ENCODE measurements at regions not wholly inside any gene's neighbourhood (a gene's known extent, or its start where the extent isn't known, plus 50 kb on each side); places are given as distances from the start of the nearest gene placed in this dataset.
"Not testable (repeated sequence)": the region's sequence is repeated elsewhere in the genome, so short reads cannot be mapped to it uniquely, and the experiment has no call there.

DNA sequence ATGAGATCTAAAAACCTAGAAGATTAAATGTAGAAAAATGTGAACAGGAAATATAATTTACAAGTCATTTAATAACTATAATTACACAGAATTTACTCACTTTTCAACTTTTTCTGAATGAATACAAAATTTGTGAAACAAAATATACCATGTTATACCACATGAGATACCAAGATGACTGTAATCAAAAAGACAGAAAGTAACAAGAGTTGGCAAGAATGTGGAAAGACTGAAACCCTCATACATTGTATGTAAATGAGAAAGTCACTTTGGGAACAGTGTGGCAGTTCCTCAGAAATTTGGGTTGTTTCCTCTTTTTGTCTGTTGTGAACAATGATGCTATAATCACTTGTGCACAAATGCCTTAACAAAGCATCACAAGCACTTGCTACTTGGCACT is 145.4 kb upstream of the ZNF804A start:
- DNase-seq (ENCODE audit: low read depth), result no peak
- TF ChIP-seq, protein P1, sequence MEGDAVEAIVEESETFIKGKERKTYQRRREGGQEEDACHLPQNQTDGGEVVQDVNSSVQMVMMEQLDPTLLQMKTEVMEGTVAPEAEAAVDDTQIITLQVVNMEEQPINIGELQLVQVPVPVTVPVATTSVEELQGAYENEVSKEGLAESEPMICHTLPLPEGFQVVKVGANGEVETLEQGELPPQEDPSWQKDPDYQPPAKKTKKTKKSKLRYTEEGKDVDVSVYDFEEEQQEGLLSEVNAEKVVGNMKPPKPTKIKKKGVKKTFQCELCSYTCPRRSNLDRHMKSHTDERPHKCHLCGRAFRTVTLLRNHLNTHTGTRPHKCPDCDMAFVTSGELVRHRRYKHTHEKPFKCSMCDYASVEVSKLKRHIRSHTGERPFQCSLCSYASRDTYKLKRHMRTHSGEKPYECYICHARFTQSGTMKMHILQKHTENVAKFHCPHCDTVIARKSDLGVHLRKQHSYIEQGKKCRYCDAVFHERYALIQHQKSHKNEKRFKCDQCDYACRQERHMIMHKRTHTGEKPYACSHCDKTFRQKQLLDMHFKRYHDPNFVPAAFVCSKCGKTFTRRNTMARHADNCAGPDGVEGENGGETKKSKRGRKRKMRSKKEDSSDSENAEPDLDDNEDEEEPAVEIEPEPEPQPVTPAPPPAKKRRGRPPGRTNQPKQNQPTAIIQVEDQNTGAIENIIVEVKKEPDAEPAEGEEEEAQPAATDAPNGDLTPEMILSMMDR (conservative IDR thresholded peaks at IDR 0.05; ENCODE audit: low read depth, low read length), result no peak
- H3K4me3 ChIP-seq (ENCODE audit: low read depth, low read length), result no peak overlapping the region

DNA sequence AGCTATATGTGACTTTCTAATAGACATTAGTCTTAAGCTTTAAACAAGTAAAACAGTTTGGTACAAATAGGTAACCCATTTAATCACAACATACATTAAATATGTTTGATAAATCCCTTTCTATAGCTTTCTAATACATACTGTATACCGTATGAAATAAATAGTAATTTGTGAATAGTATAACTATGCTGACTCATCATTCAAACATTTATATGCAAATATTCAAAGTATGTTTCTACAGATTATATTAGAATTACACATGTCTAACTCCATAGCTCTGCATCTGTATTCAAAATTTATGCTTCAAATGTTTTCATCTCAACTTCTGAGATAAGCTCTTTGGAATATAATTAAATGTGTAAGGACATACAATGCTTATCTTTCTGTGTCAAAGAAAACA is 142.7 kb upstream of the ZNF804A start:
- TF ChIP-seq, protein P1 (conservative IDR thresholded peaks at IDR 0.05; ENCODE audit: low read depth, low read length), result no peak
- no peak for DNase-seq (ENCODE audit: low read depth)

DNA sequence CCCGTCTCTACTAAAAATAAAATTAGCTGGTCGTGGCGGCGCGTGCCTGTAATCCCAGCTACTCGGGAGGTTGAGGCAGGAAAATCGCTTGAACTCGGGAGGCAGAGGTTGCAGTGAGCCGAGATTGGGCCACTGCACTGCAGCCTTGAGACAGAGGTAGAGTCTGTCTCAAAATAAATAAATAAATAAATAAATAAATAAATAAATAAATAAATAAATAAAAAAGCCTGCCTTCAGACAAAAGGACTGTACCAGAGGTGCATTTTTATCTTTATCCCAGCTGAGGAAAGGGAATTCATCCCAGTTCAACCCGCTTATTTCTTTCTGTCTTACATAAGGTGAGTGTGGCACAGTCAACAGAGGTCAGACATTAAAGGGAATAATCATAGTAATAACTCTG is 141.6 kb upstream of the ZNF804A start:
- H3K4me3 ChIP-seq (ENCODE audit: low read depth, low read length); DNase-seq (ENCODE audit: low read depth): not testable (repeated sequence)

More for the DNA sequence above, 142.7 kb upstream of the ZNF804A start:
- no peak overlapping the region for H3K4me3 ChIP-seq (ENCODE audit: low read depth, low read length)

DNA sequence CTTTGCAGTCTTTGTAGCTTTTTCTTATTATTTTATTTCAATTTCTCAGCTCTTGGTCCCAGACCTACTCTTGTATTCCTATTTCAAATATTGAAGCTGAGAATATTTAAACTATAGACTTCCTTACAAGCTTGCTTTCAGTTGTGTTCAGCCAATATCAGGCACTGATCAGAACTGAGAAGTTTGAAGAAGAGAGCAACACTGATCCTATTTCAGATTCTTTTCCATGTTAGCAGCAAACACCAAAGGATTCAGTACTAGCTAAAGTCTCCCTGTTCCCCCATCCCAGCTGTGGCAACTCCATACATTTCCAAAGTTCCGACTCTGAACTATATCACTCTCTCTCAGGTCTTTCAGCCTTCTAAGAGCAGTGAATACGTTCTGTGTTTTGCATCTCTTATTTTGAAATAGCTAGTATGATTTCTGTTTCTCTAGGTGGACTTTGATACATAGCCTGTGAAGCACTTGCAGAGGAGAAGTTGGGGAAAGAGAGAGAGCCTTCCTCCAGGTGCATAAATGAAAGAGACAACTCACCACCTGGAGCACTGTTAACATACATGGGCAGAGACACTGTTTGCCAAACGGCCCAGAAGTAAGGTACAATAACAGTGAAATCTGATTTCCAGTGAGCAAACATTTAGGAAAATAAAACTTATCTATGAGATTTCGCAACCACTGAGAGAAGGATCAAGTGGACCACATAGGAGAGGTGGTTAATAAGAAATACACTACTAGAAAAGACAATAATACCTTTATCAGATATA is 135.0 kb upstream of the ZNF804A start:
- peak; percentile 4 for DNase-seq (ENCODE audit: low read depth)

DNA sequence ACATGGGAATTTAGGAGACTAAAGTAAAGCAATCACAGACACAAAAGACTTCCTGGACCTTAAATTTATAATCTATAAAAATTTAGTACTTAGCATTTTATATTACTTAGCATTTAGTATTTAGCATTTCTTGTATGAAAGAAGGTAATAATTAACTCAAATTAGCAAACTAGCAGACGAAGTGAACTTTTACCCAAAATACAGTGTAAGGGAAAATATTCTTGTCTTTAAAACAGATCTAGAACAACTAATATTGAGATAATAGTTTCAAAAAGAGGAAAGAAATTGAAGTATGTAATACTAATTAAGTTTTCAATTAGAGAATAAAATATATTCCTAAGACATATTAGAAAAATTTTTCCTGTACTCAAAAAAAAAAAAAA is 134.5 kb upstream of the ZNF804A start:
- TF ChIP-seq, protein P1 (conservative IDR thresholded peaks at IDR 0.05; ENCODE audit: low read depth, low read length), result no peak
- DNase-seq (ENCODE audit: low read depth), result peak; percentile 1
- no peak overlapping the region for H3K4me3 ChIP-seq (ENCODE audit: low read depth, low read length)

More for the DNA sequence above, 135.0 kb upstream of the ZNF804A start:
- no peak overlapping the region for H3K4me3 ChIP-seq (ENCODE audit: low read depth, low read length)
- TF ChIP-seq, protein P1 (conservative IDR thresholded peaks at IDR 0.05; ENCODE audit: low read depth, low read length), result no peak

DNA sequence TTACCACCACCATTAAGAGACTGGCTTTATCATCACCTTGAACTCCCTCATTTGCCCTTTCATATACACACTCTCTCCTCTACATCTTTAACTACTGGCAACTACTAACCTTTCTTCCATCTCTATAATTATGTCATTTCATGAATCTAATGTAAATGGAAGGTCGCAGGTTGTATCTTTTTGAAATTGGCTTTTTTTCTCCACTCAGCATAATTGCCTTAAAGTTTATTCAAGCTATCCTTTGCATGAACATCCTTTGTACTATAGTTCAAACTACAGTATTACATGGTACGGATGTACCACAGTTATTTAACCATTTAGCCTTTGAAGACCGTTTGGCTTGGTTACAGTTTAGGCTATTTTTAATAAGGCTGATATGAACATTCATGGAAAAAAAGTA is 129.5 kb upstream of the ZNF804A start:
- TF ChIP-seq, protein P1 (conservative IDR thresholded peaks at IDR 0.05; ENCODE audit: low read depth, low read length), result no peak
- DNase-seq (ENCODE audit: low read depth), result no peak
- H3K4me3 ChIP-seq (ENCODE audit: low read depth, low read length), result no peak overlapping the region

DNA sequence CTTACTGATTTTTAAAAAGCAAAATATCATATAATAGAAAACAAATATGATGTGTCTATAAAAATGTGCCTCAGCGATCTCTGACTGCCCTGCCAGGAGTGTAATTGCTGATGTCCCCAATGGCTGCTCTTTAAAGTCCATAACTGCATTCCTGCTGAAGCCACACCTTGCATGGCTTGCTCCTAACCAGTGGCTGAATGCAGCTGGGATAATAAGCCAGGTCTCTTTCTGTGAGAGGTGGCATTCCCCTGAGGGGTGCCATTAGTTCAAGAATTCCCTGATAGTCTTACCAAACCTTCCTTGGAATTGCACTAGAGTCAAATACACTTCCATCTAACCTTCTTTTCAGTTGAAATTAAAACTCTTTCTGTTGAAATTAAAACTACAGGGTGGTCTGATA is 125.8 kb upstream of the ZNF804A start:
- no peak for DNase-seq (ENCODE audit: low read depth)
- TF ChIP-seq, protein P1 (conservative IDR thresholded peaks at IDR 0.05; ENCODE audit: low read depth, low read length), result no peak
- no peak overlapping the region for H3K4me3 ChIP-seq (ENCODE audit: low read depth, low read length)

Data from epithelial cell of proximal tubule (primary cell).